HG03175 (cell line): ENCODE measurements at regions not wholly inside any gene's neighbourhood (a gene's known extent, or its start where the extent isn't known, plus 50 kb on each side); places are given as distances from the start of the nearest gene placed in this dataset.
A peak's percentile ranks its signal among the peaks of the same experiment; 100 is the strongest.
"Not testable (repeated sequence)": the region's sequence is repeated elsewhere in the genome, so short reads cannot be mapped to it uniquely, and the experiment has no call there.

Experiments
- ATAC-seq: cut with Tn5 transposase; IDR thresholded peaks from one replicate; pipeline ENCODE4 v1.9.1; 2021; ENCODE audit warnings: mild to moderate bottlenecking, moderate library complexity; ENCODE audit not compliant: unreplicated experiment

GRCh38 chr18:44286049-44286448, 394.6 kb upstream of the SETBP1 start:
- no peak for ATAC-seq

DNA sequence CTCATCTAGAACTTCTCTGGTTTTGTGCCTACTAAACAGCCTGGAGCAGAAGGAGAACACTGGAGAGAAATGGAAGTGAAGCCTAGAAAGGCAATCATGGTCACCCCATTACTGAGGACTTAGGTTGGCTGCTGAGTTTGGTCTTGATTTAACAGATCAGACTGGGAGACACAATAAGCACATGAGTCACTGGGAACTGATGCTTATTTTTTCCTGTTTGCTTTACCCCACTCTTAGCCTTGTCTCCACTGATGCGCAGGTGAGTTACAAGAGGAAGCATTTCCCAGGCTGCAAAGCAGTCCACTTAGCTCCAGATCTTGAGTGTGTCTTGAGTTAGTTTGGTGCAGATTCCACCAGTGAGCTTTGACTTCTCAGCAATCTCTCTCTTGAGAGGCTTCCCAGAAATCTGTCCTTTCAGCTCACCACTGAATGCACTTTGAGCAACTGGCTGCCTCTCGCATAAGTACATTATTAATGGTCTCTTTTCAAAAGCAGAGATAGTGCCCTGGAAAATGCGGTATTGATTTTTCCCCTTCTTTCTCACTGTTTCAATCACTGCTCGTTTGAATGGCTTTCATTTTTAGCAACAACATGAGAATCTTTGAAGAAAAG, 390.2 kb upstream of the SETBP1 start:
- no peak for ATAC-seq

DNA sequence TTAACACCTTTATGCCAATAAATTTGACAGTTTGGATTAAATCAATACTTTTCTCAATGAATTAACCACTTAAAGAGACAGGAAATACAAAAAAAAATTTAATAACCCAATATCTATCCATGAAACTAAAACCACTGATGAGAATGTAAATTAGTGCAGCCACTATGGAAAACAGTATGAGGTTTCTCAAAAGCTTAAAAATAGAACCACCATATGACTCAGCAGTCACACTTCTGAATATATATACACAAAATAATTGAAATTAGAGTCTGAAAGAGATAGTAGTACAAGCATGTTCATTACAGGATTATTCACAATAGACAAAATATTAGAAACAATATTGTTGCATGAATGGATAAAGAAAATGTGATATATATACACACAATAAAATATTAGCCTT, 382.1 kb upstream of the SETBP1 start:
- no peak for ATAC-seq

DNA sequence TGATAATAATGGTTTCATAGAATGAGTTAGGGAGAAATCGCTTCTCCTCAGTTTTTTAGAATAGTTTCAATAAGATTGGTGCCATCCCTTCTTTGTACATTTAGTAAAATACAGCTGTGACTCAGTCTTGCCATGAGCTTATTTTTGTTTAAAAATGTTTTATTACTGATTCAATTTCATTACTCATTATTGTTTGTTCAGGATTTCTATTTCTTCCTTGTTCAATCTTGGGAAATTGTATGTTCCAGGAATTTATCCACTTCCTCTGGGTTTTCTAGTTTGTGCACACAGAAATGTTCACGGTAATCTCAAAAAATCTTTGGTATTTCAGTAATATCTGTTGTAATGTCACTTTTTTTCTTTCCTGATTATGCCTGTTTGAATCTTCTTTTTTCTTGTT, 371.5 kb upstream of the SETBP1 start:
- no peak for ATAC-seq

GRCh38 chr18:44320619-44321460, 359.8 kb upstream of the SETBP1 start:
- no peak for ATAC-seq

- ATAC-seq: no peak
These were observed 358.7 kb upstream of the SETBP1 start for GRCh38 chr18:44321868-44322590.

DNA sequence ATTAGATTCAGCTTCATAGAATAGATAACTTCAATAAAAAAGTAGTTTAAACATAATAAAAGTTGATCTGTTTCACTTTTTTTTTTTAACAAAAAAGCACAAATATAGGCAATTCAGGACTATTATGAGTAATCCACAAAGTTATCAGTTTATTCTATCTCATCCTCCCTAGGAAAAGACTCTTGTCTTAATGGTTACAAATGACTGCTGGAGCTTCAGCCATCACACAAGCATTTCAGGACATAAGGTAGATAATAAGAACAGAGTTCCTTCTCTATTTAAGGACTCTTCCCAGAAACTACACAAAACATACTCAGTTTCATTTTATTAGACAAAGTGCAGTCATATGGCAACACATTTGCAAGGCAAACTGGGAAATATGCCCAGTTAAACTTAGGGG, 357.6 kb upstream of the SETBP1 start:
- ATAC-seq: no peak

GRCh38 chr18:44324361-44324760, 356.3 kb upstream of the SETBP1 start:
- no peak for ATAC-seq

- ATAC-seq: peak; percentile 55
These were observed 354.6 kb upstream of the SETBP1 start for GRCh38 chr18:44325903-44326635.

DNA sequence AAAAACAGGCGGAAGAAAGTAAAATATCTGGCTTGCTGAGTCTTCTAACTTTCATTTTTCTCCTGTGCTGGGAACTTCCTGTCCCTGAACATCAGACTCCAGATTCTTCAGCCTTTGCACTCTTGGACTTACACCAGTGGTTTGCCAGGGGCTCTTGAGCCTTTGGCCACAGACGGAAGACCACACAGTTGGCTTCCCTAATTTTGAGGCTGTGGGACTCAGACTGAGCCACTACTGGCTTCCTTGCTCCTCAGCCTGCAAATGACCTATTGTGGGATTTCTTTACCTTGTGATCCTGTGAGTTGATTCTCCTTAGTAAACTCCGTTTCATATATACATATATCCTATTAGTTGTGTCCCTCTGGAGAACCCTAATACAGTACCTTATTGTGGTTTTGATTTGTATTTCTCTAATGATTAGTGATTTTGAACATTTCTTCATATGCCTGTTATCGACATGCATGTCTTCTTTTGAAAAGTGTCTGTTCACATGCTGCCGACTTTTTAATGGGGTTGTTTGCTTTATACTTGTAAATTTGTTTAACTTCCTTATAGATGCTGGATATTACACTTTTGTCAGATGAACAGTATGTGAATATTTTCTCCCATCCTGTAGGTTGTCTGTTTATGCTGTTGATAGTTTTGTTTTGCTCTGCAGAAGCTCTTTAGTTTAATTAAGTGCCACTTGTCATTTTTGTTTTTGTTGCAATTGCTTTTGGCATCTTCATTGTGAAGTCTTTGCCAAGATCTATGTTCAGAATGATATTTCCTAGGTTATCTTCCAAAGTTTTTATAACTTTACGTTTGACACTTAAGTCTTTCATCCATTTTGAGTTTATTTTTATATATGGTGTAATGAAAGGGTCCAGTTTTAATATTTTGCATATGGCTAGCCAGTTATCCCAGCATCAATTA, 348.8 kb upstream of the SETBP1 start:
- ATAC-seq: no peak

GRCh38 chr18:44341759-44342158, 338.9 kb upstream of the SETBP1 start:
- no peak for ATAC-seq

DNA sequence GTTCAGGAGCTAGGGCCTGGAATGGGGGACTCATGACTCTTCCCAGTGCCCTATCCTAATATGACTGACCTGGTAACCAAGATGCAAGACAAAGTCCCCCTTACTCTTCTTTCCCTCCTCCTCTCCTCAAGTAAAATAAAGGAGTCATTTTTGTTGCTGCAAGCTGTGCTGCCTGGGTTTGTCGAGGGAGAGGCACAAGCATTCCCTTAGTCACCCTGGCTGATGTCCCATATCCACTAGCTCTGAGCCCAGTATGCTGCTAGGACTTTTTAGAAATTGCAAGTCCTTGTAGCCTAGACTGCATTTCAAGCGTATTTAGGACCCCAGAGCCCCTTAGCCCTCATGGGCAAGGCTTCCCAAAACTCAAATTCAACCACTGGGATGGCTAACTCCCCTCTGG, 338.5 kb upstream of the SETBP1 start:
- ATAC-seq: no peak

DNA sequence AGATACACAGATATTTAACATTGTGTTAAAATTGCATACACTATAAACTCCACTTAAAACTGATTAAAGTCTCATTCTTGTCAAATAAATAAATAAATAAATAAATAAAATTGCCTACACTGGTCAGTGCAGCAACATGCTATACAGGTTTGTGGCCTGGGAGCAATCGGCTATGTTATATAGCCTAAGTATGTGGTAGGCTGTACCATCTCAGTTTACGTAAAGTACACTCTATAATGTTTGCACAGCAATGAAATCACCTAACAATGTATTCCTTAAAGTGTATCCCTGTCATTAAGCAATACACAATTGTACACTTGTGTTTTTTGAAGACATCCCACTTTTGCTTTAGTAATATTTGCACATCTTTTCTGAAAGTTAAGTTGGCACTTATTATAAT, 337.7 kb upstream of the SETBP1 start:
- ATAC-seq: no peak

DNA sequence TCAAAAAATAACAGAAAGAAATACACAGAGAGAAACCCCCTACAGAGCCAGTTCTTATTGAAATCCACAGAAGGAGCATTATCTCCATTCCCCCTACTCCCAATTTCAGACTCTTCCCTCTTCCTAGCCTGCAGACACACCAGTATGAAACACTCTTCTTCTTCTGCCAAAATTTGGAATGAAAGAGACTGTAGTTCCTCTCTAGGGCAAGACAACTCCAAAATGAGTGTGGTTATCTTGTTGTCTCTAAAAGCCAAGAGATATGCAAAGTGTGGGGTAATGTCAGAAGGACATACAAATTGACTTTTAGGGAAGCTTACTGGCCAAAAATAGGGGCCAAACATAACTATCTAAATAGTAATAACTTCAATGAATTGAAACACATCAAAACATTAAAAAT, 337.1 kb upstream of the SETBP1 start:
- no peak for ATAC-seq

DNA sequence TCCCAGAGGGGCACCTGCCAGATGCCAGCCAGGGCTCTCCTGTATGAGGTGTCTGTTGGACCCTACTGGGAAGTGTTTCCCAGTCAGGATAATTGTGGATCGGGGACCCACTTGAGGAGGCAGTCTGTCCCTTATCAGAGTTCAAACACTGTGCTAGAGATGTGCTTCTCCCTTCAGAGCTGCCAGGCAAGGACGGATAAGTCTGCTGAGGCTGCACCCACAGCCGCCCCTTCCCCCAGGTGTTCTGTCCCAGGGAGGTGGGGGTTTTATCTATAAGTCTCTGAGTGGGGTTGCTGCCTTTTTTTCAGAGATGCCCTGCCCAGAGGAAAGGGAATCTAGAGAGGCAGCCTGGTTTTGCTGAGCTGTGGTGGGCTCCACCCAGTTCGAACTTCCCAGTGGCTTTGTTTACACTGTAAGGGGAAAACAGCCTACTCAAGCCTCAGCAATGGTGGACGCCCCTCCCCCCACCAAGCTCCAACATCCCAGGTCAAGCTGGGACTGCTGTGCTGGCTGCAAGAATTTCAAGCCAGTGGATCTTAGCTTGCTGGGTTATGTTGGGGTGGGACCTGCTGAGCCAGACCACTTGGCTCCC, 324.0 kb upstream of the SETBP1 start:
- ATAC-seq: no peak

DNA sequence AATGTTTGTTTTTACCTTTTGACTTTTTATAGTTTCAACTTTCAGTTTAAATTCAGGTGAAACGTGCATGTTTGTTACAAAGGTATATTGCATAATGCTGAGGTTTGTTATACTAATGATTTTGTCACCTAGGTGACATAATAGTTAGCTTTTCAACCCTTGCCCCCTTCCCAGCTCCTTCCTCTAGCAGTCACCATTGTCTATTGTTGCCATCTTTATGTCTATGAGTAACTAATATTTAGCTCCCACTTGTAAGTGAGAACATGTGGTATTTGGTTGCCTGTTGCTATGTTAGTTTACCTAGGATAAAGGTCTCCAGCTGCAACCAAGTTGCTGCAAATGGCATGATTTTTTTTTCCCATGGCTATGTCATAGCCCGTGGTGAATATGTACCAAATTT, 322.3 kb upstream of the SETBP1 start:
- no peak for ATAC-seq

- ATAC-seq: not testable (repeated sequence)
These were observed 320.9 kb upstream of the SETBP1 start for GRCh38 chr18:44359741-44360140.

DNA sequence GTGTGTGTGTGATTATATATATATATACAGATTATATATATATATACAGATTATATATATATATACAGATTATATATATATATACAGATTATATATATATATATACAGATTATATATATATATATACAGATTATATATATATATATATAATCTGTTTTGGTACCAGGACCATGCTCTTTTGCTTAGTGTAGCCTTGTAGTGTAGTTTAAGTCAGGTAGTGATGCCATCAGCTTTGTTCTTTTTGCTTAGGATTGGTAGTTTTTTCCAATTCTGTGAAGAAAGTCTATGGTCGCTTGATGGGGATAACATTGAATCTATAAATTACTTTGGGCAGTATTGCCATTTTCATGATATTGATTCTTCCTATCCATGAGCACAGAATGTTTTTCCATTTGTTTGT, 318.5 kb upstream of the SETBP1 start:
- not testable (repeated sequence) for ATAC-seq

DNA sequence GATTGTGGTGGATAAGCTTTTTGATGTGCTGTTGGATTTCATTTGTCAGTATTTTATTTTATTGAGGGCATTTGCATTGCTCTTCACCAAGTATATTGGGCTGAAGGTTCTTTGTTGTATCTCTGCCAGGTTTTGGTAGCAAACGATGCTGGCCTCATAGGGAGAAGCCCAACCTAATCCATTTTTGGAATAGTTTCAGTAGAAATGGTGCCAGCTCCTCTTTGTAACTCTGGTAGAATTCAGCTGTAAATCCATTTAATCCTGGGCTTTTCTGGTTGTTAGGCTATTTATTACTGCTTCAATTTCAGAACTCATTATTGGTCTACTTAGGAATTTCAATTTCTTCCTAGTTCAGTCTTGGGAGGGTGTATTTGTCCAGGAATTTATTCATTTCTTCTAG, 309.8 kb upstream of the SETBP1 start:
- no peak for ATAC-seq

DNA sequence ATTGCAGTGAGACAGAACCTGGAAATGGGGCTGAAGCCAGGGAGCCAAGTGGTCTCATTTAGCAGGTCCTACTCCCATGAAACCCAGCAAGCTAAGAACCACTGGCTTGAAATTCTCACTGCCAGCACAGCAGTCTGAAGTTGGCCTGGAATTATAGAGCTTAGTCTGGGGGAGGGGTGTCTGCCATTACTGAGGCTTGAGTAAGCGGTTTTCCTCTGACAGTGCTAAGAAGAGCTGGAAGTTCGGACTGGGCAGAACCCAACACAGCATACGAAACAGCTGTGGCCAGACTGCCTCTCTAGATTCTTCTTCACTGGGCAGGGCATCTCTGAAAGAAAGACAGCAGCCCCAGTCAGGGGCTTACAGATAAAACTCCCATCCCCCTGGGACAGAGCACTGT, 305.7 kb upstream of the SETBP1 start:
- no peak for ATAC-seq
